ENCODE measurements at regions not wholly inside any gene's neighbourhood (a gene's known extent, or its start where the extent isn't known, plus 50 kb on each side); places are given as distances from the start of the nearest gene placed in this dataset.
A peak's percentile ranks its signal among the peaks of the same experiment; 100 is the strongest.

DNA sequence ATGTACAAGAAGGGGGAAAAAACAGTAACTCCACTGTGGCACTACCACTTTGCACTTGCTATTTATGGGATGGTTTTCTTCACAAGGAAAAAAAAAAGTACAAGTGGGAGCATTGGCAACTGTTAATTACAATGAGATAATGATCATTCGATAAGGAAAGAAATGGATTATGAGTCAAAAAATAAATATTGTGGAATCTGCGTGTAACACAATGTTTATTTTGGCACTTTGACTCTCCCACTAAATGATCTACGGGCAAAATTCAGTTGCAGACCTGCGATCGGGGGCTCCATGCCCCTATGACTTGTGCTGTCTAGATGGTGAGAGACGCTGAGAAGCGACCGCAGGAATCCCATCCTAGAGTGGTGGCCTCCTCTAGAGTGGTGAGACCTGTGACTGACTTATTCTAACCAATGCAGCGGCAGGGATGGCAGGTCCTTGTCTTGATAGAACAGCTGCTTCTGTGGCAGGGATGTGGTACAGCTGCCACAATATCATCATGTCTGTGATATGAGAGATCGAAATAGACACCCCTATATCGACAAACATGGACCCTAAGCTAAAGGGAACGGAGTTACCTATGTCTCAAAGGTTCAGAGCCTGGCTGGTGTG, 345.0 kb upstream of the KLF6 start:
- Mint-ChIP-seq H3K4me3 (ENCODE audit: low read depth, unreplicated experiment) (no peak overlapping the region), H3K27me3 (ENCODE audit: unreplicated experiment) (no peaks in the 10 kb centered on the region), H3K27ac (ENCODE audit: unreplicated experiment) (peak overlapping the region; percentile 10), H3K9me3 (ENCODE audit: low read depth, unreplicated experiment) (peaks cover 7% of the 10 kb centered on the region), H3K36me3 (ENCODE audit: insufficient read depth, unreplicated experiment) (no peaks in the 10 kb centered on the region), H3K4me1 (ENCODE audit: low read depth, unreplicated experiment) (no peaks in the 10 kb centered on the region)
- peak; percentile 23 for DNase-seq
- CTCF ChIA-PET, result interaction anchor here (0.5 to 1.9 kb wide), 4 partner anchors 16 to 301 kb away, joined by 4 to 8 read pairs (median 5); no protein-coding TSS in a partner anchor
- BruUV-seq (replicated peaks), result no TSS peak
- intact Hi-C loops (cut with micrococcal nuclease; ENCODE audit: unreplicated experiment), result loop anchor here (5.0 kb wide), 1 partner anchor 642 kb away; no protein-coding TSS in a partner anchor
- TF ChIP-seq, protein P1, sequence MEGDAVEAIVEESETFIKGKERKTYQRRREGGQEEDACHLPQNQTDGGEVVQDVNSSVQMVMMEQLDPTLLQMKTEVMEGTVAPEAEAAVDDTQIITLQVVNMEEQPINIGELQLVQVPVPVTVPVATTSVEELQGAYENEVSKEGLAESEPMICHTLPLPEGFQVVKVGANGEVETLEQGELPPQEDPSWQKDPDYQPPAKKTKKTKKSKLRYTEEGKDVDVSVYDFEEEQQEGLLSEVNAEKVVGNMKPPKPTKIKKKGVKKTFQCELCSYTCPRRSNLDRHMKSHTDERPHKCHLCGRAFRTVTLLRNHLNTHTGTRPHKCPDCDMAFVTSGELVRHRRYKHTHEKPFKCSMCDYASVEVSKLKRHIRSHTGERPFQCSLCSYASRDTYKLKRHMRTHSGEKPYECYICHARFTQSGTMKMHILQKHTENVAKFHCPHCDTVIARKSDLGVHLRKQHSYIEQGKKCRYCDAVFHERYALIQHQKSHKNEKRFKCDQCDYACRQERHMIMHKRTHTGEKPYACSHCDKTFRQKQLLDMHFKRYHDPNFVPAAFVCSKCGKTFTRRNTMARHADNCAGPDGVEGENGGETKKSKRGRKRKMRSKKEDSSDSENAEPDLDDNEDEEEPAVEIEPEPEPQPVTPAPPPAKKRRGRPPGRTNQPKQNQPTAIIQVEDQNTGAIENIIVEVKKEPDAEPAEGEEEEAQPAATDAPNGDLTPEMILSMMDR (IDR thresholded peaks at IDR 0.05; ENCODE audit: unreplicated experiment), result no peak

GRCh38 chr10:4127518-4128315, 342.7 kb upstream of the KLF6 start:
- no TSS peak for BruUV-seq (replicated peaks)
- no peak overlapping the region for H3K4me3 Mint-ChIP-seq (ENCODE audit: low read depth, unreplicated experiment)
- H3K4me1 Mint-ChIP-seq (ENCODE audit: low read depth, unreplicated experiment), result no peaks in the 10 kb centered on the region
- no peak overlapping the region for H3K27ac Mint-ChIP-seq (ENCODE audit: unreplicated experiment)
- no peaks in the 10 kb centered on the region for H3K36me3 Mint-ChIP-seq (ENCODE audit: insufficient read depth, unreplicated experiment)
- TF ChIP-seq, protein P1 (IDR thresholded peaks at IDR 0.05; ENCODE audit: unreplicated experiment), result no peak
- peaks cover 8% of the 10 kb centered on the region for H3K9me3 Mint-ChIP-seq (ENCODE audit: low read depth, unreplicated experiment)
- no peaks in the 10 kb centered on the region for H3K27me3 Mint-ChIP-seq (ENCODE audit: unreplicated experiment)
- DNase-seq, result peak; percentile 41
- CTCF ChIA-PET, result interaction anchor here (1.2 kb wide), 1 partner anchor 317 kb away, joined by 3 read pairs; no protein-coding TSS in a partner anchor
- intact Hi-C loops (cut with micrococcal nuclease; ENCODE audit: unreplicated experiment), result no loop called here

- TF ChIP-seq, protein P1 (IDR thresholded peaks at IDR 0.05; ENCODE audit: unreplicated experiment), result no peak
- Mint-ChIP-seq H3K4me1 (ENCODE audit: low read depth, unreplicated experiment) (no peaks in the 10 kb centered on the region), H3K27ac (ENCODE audit: unreplicated experiment) (no peak overlapping the region), H3K4me3 (ENCODE audit: low read depth, unreplicated experiment) (no peak overlapping the region), H3K36me3 (ENCODE audit: insufficient read depth, unreplicated experiment) (no peaks in the 10 kb centered on the region), H3K27me3 (ENCODE audit: unreplicated experiment) (no peaks in the 10 kb centered on the region), H3K9me3 (ENCODE audit: low read depth, unreplicated experiment) (peaks cover 8% of the 10 kb centered on the region)
- intact Hi-C loops (cut with micrococcal nuclease; ENCODE audit: unreplicated experiment), result no loop called here
- CTCF ChIA-PET, result interaction anchor here (0.5 kb wide), 1 partner anchor 572 kb away, joined by 6 read pairs; no protein-coding TSS in a partner anchor
- no peak for DNase-seq
- BruUV-seq (replicated peaks), result no TSS peak
Measured at GRCh38 chr10:4125776-4126175, 340.8 kb upstream of the KLF6 start.

GRCh38 chr10:4121502-4122380, 336.7 kb upstream of the KLF6 start:
- Mint-ChIP-seq H3K27ac (ENCODE audit: unreplicated experiment) (no peak overlapping the region), H3K4me3 (ENCODE audit: low read depth, unreplicated experiment) (no peak overlapping the region), H3K36me3 (ENCODE audit: insufficient read depth, unreplicated experiment) (no peaks in the 10 kb centered on the region), H3K4me1 (ENCODE audit: low read depth, unreplicated experiment) (no peaks in the 10 kb centered on the region), H3K27me3 (ENCODE audit: unreplicated experiment) (peaks cover 15% of the 10 kb centered on the region), H3K9me3 (ENCODE audit: low read depth, unreplicated experiment) (peaks cover 11% of the 10 kb centered on the region)
- CTCF ChIA-PET, result no interaction called here
- TF ChIP-seq, protein P1 (IDR thresholded peaks at IDR 0.05; ENCODE audit: unreplicated experiment), result no peak
- BruUV-seq (replicated peaks), result no TSS peak
- DNase-seq, result no peak
- intact Hi-C loops (cut with micrococcal nuclease; ENCODE audit: unreplicated experiment), result no loop called here

Data from Calu3 (cell line).